CD4-positive, alpha-beta T cell treated with Interferon gamma for 1 hour (primary cell): ENCODE measurements at regions not wholly inside any gene's neighbourhood (a gene's known extent, or its start where the extent isn't known, plus 50 kb on each side); places are given as distances from the start of the nearest gene placed in this dataset.
"Not testable (repeated sequence)": the region's sequence is repeated elsewhere in the genome, so short reads cannot be mapped to it uniquely, and the experiment has no call there.

Experiments used
- DNase-seq: peaks from one replicate; pipeline ENCODE4 v3.0.0-alpha.2; 2020

- DNase-seq, result no peak
Observed at GRCh38 chr2:40700231-40700954, 248.5 kb upstream of the SLC8A1 start.

- not testable (repeated sequence) for DNase-seq
Observed at GRCh38 chr2:40712197-40712894, 260.5 kb upstream of the SLC8A1 start.

DNA sequence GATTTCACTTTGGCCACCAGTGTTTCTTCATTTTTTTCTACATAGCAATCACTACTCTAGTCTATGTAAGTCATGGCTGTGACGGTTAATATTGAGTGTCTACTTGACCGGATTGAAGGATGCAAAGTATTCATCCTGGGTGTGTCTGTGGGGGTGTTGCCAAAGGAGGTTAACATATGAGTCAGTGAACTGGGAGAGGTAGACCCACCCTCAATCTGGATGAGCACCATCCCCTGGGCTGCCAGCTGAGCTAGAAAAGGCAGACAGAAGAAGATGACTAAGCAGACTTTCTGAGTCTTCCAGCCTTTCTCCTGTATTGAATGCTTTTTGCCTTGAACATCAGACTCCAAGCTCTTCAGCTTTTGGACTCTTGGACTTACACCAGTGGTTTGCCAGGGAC, 265.0 kb upstream of the SLC8A1 start:
- DNase-seq, result no peak

DNA sequence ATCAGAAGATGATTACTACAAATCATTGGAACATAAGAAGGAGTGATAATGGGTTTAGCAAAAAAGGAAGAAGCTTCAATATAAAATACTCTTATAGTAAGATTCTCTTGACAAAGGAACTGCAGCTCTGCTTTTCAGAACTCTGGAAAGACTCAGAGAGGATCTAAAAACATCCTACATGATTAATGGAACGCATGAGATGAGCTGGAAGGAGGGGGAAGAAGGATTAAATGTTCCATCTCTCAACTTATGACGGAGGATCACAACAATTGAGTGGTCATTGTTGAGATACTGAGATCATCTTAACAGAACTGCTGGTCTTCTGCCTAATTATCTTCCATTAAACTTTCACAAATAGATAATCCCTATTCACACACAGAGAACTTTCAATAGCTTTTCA, 267.5 kb upstream of the SLC8A1 start:
- DNase-seq, result no peak

GRCh38 chr2:40721595-40721994, 269.7 kb upstream of the SLC8A1 start:
- no peak for DNase-seq

GRCh38 chr2:40723194-40723593, 271.3 kb upstream of the SLC8A1 start:
- DNase-seq, result no peak

DNA sequence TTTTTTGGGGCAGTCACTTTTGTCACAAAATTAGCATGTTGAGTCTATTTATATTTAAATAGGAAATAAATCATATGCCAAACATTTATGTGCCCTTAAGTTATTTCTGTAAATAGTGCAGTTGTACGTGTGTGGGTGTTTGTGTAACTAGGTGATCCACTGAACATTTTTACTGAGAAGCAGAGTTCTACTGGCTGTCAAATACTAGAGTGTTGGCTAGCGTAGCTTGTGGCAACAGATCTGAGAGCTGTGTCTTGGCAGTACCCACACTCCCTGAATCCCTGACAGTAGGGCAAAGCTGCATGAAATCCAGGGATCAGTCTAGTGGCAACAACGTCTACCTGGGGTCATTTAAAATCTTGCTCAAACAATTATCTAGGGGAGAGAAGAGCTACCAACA, 273.1 kb upstream of the SLC8A1 start:
- no peak for DNase-seq

DNA sequence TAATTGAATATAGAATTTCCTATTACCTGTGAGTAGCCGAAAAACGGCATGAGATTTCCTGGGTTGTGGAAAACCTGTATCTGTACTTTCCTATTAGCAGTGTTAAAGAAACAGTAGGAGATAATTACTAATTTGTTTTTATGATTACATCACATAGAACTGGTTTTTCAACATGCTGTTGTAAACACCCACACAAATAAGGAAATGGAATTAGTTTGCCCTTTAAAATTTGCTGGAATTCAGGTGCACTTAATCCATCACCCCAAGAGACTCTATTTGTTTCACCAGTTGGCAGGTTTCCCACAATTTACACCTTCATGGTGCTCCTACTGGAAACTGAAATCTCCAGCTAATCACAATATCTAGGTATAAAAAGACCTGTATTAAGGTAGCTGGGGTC, 274.1 kb upstream of the SLC8A1 start:
- DNase-seq, result no peak

GRCh38 chr2:40734797-40735196, 282.9 kb upstream of the SLC8A1 start:
- DNase-seq, result no peak

DNA sequence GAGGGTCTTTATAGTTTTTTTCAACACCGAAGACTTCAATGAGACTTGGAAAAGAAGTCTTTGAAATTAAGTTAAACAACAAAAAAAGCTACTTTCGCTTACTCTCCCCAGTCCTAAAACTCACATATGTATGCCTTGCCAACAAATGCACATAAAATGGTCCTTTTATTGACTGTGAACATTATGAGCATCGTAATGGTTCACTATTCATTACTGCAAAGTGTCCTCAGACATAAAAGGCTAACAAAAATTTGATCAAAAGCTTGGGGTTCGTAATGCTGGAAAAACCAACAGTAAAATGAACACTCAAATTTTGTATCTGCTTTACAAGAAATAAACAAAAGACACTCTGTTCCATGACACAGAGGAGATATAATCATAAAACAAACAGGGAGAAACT, 285.3 kb upstream of the SLC8A1 start:
- DNase-seq, result no peak

DNA sequence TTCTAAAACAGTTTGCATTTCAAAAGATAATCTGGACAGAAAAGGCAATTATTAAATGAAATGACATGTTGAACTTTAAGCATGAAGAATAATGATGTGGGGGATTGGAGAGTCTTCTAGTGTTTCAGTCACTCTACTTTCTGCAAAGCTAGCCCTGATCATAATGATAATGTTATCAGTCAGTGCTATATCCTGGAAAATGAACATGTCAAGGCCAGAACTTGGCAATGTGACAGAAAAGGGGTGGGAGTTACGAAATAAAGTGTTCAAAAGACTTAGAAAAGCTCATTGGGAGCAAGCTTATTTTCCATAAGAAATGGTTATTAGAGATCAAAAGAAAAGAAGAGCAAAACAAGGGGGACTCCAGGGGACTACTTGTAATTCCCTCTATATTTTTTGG, 288.5 kb upstream of the SLC8A1 start:
- no peak for DNase-seq

DNA sequence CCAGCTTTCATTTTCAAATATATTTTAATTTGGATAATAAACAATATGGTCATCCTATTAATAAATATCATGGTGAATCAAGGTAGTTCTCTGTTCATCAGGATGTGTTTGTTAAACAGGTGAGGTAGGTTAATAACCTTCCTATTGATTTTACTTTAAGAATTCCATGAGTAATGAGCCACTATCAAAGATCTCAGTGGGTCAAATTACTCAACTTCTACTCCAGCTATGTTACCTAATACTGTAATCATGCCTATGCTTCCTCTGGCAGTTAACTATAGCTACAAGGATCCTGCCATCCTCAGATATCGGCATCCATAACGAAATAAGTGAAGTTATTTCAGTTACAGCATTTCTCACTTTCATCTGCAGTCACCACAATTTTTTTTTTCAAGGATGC, 289.6 kb upstream of the SLC8A1 start:
- DNase-seq, result no peak

DNA sequence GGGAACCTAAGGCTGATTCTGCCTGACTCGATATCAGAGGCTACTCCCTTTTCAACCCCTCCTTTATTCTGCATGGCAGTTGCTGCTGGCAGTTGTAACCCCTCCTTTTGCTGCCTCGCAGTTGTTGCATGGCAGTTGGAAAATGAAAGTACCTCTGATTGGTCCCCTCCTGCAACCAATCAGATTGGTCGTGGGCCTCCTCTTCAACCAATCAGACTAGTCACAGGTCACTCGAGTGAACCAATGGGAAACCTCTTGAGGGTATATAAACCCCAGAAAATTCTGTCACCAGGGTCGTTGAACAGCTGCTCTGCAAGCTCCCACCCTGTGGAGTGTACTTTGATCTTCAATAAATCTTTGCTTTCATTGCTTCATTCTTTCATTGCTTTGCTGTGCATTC, 294.3 kb upstream of the SLC8A1 start:
- DNase-seq, result no peak

GRCh38 chr2:40751981-40752380, 300.1 kb upstream of the SLC8A1 start:
- no peak for DNase-seq

DNA sequence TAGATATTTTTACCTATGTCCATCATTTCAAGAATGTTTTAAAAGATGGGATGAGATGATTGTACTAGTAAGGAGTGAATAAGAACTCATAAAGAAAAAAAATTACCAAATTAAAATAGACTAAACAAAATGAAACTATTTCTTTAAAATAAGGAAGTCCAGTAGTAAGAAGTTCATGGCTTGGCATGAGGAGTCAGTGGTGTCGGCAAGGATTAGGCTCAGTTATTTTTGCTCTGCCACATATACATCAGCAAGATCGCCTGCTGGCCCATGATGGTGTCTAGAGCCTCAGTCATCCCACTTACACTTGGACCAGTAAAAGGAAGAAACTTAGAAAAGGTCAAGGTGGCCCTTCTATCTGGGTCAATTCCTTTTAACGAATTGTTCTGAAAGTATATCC, 300.9 kb upstream of the SLC8A1 start:
- DNase-seq, result no peak

- no peak for DNase-seq
Observed at GRCh38 chr2:40754912-40755311, 303.0 kb upstream of the SLC8A1 start.

GRCh38 chr2:40758401-40759155, 306.7 kb upstream of the SLC8A1 start:
- DNase-seq, result no peak

DNA sequence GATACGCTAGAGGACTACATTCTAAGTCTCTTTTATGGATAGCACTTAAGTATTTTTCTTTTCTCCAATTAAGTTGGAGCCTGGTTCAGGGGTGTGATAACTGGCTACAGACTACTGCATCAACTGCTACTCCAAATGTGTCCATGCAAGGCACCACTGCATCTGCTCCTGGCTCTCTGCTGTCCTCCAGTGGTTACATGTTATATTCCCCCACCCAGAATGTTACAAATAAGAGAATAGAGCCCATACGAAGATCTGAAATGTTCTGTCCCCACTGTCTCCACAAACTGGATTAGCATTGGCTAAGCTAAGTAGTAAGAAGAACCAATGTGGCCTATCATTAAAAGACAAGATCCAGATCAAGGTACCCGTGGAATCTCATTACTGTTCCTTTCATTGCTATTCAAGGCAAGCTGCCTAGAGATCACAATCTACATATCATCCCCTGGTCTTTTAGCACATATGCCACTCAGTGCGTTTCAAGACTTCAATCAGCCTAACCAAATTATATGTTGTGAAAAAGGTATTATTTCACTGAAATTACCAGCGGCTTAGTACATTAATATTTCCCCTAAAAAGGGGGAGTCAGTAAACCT, 308.3 kb upstream of the SLC8A1 start:
- no peak for DNase-seq

GRCh38 chr2:40773291-40773690, 321.4 kb upstream of the SLC8A1 start:
- no peak for DNase-seq

DNA sequence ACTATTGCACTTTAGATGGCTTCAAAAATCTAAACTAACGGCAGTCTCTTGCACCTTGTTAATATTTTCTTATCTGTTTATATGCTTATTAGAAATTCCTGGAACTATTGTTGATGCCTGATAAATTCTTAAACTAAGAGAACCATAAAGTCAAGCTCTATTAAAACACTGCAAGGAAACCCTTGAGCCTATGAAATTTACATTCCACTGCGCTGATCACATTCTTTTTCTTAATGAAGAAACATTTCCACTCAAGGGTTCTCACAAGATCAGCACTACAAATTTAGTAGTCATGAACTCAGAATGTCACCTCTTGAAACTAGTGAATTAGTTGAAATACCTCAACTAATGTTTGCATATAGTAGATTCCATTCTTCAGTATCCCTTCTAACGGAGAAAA, 331.8 kb upstream of the SLC8A1 start:
- no peak for DNase-seq

GRCh38 chr2:40786636-40787035, 334.7 kb upstream of the SLC8A1 start:
- no peak for DNase-seq

DNA sequence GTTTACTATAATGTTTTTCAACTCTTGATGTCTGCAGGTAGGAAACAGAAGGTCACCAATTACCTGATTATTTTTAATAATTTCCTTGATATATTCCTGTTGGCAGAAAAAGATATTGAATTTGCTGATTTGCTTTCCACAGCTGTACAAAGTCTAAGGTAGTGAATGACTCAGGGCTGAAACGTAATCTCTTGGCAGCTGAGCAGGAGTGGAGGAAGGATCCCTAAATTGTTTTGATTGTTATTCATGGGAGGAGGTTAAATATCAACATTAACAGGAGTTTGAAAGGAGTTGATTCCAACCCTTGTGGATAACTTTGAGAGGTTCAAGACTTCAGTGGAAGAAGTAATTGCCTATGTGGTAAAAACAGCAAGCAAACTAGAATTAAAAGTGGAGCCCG, 345.2 kb upstream of the SLC8A1 start:
- no peak for DNase-seq

- no peak for DNase-seq
Observed at GRCh38 chr2:40803900-40804299, 352.0 kb upstream of the SLC8A1 start.

- no peak for DNase-seq
Observed at GRCh38 chr2:40809156-40809555, 357.3 kb upstream of the SLC8A1 start.
